GM21515 (cell line): ENCODE measurements at regions not wholly inside any gene's neighbourhood (a gene's known extent, or its start where the extent isn't known, plus 50 kb on each side); places are given as distances from the start of the nearest gene placed in this dataset.
"Not testable (repeated sequence)": the region's sequence is repeated elsewhere in the genome, so short reads cannot be mapped to it uniquely, and the experiment has no call there.

Source experiments
- ATAC-seq: cut with Tn5 transposase; IDR thresholded peaks from one replicate; pipeline ENCODE4 v1.9.1; 2021; ENCODE audit not compliant: unreplicated experiment

- ATAC-seq = no peak
Measured at GRCh38 chr14:58876608-58877007, 238.8 kb downstream of the DACT1 start.

- no peak for ATAC-seq
Measured at GRCh38 chr14:58878439-58879139, 240.8 kb downstream of the DACT1 start.

DNA sequence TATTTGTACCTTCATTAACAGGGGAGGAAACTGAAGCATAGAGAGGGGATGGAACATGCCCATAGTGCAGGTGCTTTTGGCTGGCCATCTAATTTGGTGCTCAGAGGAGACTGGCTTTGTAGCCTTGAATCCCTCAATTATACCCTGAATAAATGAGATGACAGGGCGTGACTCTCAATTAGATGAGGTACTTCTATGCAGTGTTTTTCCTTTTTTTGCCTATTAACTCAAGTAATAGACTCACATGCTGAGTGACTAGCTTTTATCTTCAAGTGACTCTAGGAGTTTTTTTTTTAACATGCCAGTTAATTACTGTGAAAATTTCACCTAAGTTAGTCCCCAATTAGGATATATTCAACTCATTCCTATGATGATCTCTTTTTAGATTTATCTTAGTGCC, 243.7 kb downstream of the DACT1 start:
- no peak for ATAC-seq

DNA sequence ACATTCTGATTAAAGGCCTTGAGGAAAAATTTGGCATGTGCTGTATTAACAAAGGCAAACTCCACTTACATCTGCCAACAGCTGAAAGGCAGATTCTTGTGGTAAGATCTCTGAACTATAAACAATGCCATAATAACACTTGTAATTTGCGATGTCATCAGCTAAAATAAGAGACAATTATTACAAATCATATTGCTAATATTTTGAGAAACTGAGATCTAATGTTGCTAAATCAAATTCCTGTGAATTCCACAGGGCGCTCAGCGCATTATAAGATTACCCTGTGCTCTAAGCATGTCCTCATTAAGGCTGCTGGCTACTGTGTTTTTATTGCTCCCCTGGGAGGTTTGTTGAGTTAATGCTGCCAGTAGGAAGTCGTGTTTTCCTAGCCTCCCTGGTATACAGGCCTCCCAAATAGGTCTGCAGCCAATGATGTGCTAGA, 244.8 kb downstream of the DACT1 start:
- ATAC-seq = no peak

GRCh38 chr14:58884442-58884841, 246.7 kb downstream of the DACT1 start:
- no peak for ATAC-seq

GRCh38 chr14:58887931-58888330, 250.2 kb downstream of the DACT1 start:
- no peak for ATAC-seq

- ATAC-seq = no peak
Measured at GRCh38 chr14:58898655-58899316, 261.0 kb downstream of the DACT1 start.

DNA sequence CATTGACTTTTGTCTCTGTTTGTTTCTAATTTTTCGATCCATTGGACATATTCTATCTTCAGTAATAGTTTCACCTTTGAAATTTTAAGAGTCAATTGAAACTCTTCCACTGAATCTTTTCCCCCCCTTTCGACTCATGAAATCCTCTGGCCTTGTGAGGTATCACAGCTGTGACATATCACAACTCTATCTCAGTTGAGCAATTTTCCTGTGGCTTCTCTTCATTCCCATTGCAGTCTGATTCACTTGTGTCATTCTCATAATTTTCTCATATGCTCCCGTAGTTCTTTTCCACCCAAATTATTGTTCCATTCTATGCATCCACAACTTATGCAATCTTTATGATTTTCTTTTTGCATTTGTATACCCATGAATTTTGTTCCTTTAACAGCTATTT, 261.6 kb downstream of the DACT1 start:
- no peak for ATAC-seq

DNA sequence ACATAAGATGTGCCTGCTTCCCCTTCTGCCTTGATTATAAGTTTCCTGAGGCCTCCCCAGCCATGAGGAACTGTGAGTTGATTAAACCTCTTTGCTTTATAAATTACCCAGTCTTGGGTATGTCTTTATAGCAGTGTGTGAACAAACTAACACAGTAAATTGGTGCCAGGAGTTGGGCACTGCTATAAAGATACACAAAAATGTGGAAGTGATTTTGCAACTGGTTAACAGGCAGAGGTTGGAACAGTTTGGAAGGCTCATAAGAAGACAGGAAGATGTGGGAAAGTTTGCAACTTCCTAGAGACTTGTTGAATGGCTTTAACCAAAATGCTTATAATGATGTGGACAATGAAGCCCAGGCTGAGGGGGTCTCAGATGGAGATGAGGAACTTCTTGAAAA, 264.1 kb downstream of the DACT1 start:
- no peak for ATAC-seq

GRCh38 chr14:58904776-58905175, 267.0 kb downstream of the DACT1 start:
- ATAC-seq = no peak

DNA sequence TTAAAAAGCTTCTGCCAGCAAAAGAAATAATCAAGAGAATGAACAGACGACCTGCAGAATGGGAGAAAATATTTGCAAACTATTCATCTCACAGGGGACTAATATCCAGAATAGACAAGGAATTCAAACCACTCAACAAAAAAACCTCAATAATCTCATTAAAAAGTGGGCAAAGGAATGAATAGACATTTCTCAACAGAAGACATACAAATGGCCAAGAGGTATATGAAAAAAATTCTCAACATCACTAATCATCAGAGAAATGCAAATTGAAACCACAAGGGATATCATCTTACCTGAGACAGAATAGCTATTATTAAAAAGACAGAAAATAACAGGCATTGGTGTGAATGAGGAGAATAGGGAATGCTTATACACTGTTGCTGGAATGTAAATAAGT, 270.0 kb downstream of the DACT1 start:
- ATAC-seq = no peak

GRCh38 chr14:58912287-58912686, 274.5 kb downstream of the DACT1 start:
- no peak for ATAC-seq

GRCh38 chr14:58912799-58913432, 275.2 kb downstream of the DACT1 start:
- ATAC-seq = no peak

GRCh38 chr14:58914279-58914855, 274.1 kb upstream of the DAAM1 start:
- ATAC-seq = no peak

- no peak for ATAC-seq
Measured at GRCh38 chr14:58915646-58916045, 272.8 kb upstream of the DAAM1 start.

- no peak for ATAC-seq
Measured at GRCh38 chr14:58918066-58918738, 270.3 kb upstream of the DAAM1 start.

GRCh38 chr14:58919217-58919616, 269.2 kb upstream of the DAAM1 start:
- ATAC-seq = no peak

DNA sequence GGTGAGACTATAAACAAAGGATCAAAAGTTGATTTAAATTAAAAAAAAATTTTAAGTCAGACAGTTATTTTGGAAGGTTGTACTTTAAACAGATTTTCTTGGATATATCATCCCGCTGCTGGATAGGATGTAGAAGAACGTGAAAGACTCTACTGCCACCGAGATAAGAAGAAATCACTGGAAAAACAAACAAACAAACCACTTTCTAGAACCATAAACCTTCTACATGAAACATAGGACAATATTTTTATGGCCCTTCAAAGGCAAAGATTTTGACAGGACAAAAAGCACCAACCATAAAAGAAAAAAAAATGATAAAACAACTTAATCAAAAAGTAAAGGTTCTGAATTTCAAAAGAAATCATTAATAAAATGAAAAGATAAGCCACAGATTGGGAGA, 268.2 kb upstream of the DAAM1 start:
- no peak for ATAC-seq

GRCh38 chr14:58922201-58922940, 266.1 kb upstream of the DAAM1 start:
- not testable (repeated sequence) for ATAC-seq

GRCh38 chr14:58923751-58924405, 264.6 kb upstream of the DAAM1 start:
- ATAC-seq = no peak
